Coronary artery (tissue), 2 donors: ENCODE measurements at regions not wholly inside any gene's neighbourhood (a gene's known extent, or its start where the extent isn't known, plus 50 kb on each side); places are given as distances from the start of the nearest gene placed in this dataset.

Source experiments
- DNase-seq: peaks from one replicate; pipeline ENCODE4 v3.0.0-alpha.2; 2017; ENCODE audit warnings: low spot score
- H3K27ac ChIP-seq, 2 donors: fragments of 200-600 bp; sonication (generic); one replicate each; pipeline ENCODE4 v1.5.1; 2016 to 2019
- H3K4me3 ChIP-seq: fragments of 200-600 bp; sonication (generic); 2 replicates; pipeline ENCODE4 v1.5.1; 2016; ENCODE audit warnings: mild to moderate bottlenecking, moderate library complexity
- CTCF ChIP-seq: fragments of 200-600 bp; sonication (generic); IDR thresholded peaks from one replicate; pipeline ENCODE4 v1.5.1; 2019; ENCODE audit warnings: antibody characterized with exemption

- DNase-seq, result no peak
- Histone ChIP-seq H3K4me3 (no peak overlapping the region), H3K27ac (no peak overlapping the region)
- TF ChIP-seq CTCF, result no peak
Observed at GRCh38 chr2:149737896-149738295, 150.3 kb upstream of the MMADHC start.

- H3K27ac ChIP-seq, result no peak overlapping the region
- no peak for DNase-seq
- no peak for TF ChIP-seq CTCF
- H3K4me3 ChIP-seq, result no peak overlapping the region
Observed at GRCh38 chr2:149735237-149735958, 147.8 kb upstream of the MMADHC start.

DNA sequence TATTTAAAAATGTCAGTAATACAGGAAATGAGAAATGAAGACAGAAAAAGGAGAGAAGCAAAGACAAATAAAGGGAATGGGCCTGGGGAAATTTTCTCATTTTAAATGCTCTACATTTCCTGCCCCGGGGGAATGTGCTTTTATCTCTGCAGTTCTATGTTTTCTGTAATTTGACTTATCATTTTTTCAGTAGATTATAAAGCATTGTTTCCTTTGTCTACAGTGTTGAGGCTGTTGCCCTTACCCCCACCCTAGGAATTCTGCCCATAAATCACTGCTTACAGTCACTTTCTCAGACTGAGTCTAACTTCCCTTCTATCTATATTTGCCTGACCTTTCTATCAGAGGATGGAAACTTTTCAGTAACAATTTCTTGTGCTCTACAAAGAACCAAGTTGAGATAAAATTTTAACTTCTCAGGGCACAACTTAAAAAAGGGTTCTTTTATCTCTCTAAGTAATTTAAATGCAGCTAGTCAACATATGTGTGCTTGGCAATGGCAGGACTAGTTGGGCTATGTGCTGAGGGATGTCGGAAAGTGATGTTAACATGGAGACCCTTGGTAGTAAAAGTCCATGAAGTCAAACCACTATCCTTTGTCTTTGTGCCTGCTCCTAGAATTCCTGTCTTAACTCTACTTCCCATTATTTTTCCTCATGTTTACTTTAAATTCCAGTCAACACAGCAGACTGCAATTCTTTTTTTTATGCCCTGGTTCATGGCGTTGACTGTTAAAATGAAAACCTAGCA, 146.5 kb upstream of the MMADHC start:
- Histone ChIP-seq H3K27ac (no peak overlapping the region), H3K4me3 (no peak overlapping the region)
- DNase-seq, result no peak
- TF ChIP-seq CTCF, result no peak

- DNase-seq, result no peak
Observed at GRCh38 chr2:149732730-149733290, 145.2 kb upstream of the MMADHC start.

GRCh38 chr2:149732001-149732685, 144.6 kb upstream of the MMADHC start:
- no peak for DNase-seq
- Histone ChIP-seq H3K4me3 (no peak overlapping the region), H3K27ac (no peak overlapping the region)
- TF ChIP-seq CTCF, result no peak

More at GRCh38 chr2:149732730-149733290, 145.2 kb upstream of the MMADHC start:
- H3K27ac ChIP-seq, result no peak overlapping the region
- no peak overlapping the region for H3K4me3 ChIP-seq
- no peak for TF ChIP-seq CTCF

DNA sequence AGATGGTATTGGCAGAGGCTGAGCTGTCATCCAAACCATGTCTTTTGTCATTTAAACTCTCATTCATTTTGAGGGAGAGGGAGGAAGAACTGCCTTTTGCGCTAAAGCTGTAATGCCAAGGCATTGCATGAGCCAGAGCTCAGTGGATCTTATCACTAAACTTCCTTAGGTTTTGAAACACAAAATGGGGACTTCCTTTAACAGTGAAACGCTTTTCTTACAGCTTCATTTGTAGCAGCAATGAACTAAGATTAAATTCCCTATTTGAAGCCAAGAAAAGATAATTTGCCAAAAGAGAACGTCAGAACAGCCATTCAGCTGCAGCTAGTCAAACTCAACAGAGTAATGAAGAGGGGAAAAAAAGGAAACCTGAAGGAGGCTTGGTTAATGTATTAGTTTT, 143.5 kb upstream of the MMADHC start:
- no peak for DNase-seq
- H3K27ac ChIP-seq, result no peak overlapping the region
- TF ChIP-seq CTCF, result no peak

More for the DNA sequence above, 143.5 kb upstream of the MMADHC start:
- no peak overlapping the region for H3K4me3 ChIP-seq
